Thyroid gland (tissue), 4 donors: ENCODE measurements at regions not wholly inside any gene's neighbourhood (a gene's known extent, or its start where the extent isn't known, plus 50 kb on each side); places are given as distances from the start of the nearest gene placed in this dataset.

ENCODE experiments used
- POLR2A ChIP-seq, 2 donors: fragments of 450-650 bp; IDR thresholded peaks; one replicate each; pipeline ENCODE4 v1.6.1; 2017; ENCODE audit warnings: antibody characterized with exemption in 2 of 2, mild to moderate bottlenecking in 2 of 2, moderate library complexity in 1 of 2
- TF ChIP-seq, protein P1 (sequence below), 6 experiments: fragments of 200-600 bp in 3 of 6; fragments of 450-650 bp in 3 of 6; sonication (generic) in 3 of 6; IDR thresholded peaks; one replicate each; pipeline ENCODE4 v1.5.1; 2016 to 2019; ENCODE audit warnings: antibody characterized with exemption in 6 of 6, mild to moderate bottlenecking in 2 of 6, inconsistent platforms in 1 of 6, moderate library complexity in 1 of 6

DNA sequence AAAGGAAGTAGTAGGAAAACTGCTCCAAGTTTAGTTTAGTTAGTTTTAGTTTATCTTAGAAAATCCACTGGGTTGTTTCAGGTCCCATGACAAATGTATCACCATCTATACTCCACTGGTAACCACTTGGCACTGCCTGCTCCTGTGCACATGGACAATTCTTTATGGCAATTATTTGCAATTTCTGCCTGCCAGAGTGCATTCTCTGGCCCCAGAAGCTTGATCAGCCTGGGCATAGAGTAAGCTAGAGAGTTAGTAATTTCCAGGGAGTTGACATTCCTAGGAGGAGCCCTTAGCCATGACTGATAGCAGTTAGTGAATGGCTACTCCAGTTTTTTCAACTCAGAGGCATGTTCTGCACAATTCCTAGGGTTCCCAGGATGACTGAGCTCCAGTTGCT, 203.2 kb upstream of the FGF13 start:
- no peak for TF ChIP-seq POLR2A (IDR thresholded peaks at IDR 0.05)
- TF ChIP-seq, protein P1, sequence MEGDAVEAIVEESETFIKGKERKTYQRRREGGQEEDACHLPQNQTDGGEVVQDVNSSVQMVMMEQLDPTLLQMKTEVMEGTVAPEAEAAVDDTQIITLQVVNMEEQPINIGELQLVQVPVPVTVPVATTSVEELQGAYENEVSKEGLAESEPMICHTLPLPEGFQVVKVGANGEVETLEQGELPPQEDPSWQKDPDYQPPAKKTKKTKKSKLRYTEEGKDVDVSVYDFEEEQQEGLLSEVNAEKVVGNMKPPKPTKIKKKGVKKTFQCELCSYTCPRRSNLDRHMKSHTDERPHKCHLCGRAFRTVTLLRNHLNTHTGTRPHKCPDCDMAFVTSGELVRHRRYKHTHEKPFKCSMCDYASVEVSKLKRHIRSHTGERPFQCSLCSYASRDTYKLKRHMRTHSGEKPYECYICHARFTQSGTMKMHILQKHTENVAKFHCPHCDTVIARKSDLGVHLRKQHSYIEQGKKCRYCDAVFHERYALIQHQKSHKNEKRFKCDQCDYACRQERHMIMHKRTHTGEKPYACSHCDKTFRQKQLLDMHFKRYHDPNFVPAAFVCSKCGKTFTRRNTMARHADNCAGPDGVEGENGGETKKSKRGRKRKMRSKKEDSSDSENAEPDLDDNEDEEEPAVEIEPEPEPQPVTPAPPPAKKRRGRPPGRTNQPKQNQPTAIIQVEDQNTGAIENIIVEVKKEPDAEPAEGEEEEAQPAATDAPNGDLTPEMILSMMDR (IDR thresholded peaks at IDR 0.05), result no peak
